HG03159 (cell line): ENCODE measurements at regions not wholly inside any gene's neighbourhood (a gene's known extent, or its start where the extent isn't known, plus 50 kb on each side); places are given as distances from the start of the nearest gene placed in this dataset.
"Not testable (repeated sequence)": the region's sequence is repeated elsewhere in the genome, so short reads cannot be mapped to it uniquely, and the experiment has no call there.

Source experiments
- ATAC-seq: cut with Tn5 transposase; IDR thresholded peaks from one replicate; pipeline ENCODE4 v1.9.1; 2021; ENCODE audit warnings: mild to moderate bottlenecking, moderate library complexity; ENCODE audit not compliant: unreplicated experiment

DNA sequence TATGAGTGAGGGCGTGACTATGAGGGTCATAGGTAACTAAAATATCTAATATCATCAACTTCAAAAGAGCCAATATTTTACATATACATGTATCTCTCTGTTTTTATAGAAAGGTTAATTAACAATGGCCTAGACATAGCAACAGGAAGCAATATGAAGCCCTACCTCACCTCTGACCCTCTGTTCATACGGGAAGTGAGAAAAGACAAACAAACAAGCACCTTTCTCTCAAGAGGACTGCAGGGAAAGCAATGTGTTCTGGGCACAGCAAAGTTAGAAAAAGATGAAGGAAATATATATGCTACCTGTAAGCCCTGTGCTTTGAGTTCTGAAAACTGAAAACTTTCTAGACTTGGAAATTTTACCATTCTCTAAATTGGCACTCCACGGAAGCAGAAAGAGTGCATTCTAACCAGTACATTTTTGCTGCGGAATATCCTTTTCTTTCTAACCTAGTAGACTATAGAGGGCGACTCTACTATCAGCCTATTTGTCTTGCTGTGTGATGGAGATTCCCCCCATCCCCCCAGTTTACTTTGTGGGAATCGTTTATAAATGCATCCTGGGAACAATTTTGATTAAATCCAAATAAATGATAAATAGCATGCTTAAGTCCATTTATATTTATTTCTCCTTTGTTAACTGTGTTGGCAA is 830.4 kb upstream of the FAT3 start:
- no peak for ATAC-seq

DNA sequence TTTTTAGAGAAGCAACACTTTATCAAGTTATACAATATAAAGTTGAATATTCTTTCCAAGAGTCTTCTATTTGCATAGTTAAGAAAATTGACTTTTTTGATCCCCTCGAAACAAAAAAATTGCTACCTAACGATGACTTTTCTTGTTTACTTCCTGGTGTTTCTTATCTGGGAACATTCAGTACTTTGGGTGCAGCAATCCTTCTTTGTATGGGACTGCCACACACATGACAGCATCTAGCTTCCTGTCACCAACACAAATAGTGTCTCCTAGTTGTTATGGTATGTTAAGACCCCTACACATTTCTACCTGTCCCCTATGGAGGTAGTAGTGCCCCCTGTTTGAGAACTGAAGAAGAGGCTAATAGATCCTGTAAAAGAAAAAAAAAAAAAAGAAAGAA is 841.7 kb upstream of the FAT3 start:
- ATAC-seq, result no peak

DNA sequence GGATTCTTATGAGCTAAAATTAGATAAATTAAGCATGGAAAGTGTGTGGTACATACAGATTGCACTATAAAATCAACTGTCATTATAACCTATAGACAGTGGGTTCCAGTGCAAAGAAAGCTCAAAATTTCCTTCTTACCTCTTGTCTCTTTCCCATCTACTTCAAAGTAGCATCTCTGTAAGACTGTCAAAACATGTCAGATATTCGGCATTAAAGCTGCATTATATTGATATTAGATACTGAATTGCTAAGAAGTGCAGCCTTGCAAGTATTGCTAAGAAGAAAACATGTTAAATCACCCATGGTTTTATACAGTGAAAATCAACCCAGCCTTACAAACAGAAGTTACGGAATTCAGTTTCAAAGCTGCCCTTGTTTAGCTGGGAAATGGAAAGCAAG is 849.8 kb upstream of the FAT3 start:
- no peak for ATAC-seq

DNA sequence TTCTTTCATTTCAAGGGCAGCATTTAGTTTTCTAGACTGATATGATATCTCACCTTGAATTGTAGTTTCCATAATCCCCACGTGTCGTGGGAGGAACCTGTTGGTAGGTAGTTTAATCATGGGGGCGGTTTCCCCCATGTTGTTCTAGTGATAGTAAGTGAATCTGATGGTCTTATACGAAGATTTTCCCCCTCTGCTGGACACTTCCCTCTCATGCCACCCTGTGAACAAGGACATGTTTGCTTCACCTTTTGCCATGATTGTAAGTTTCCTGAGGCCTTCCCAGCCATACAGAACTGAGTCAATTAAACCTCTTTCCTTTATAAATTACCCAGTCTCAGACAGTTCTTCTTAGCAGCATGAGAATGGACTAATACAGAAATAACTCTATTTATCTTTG is 851.1 kb upstream of the FAT3 start:
- no peak for ATAC-seq

DNA sequence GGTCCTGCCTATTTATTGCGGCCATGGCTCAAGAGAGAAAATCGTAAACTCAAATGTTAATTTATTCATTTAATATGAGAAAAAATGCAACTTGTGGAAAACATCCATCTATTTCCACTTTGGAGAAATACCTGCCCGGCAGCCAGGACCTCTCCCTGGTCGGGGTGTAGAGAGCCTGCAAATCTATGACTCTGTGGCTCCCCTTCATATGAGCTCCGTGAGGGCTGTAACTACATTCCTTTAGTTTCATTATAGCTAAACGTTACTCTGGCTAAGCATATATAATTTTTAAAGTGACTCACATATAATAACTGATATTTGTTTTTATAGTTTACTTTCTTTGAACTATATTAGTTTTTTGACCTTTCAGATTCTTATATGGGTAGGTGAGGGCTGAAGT is 857.8 kb upstream of the FAT3 start:
- ATAC-seq, result no peak

DNA sequence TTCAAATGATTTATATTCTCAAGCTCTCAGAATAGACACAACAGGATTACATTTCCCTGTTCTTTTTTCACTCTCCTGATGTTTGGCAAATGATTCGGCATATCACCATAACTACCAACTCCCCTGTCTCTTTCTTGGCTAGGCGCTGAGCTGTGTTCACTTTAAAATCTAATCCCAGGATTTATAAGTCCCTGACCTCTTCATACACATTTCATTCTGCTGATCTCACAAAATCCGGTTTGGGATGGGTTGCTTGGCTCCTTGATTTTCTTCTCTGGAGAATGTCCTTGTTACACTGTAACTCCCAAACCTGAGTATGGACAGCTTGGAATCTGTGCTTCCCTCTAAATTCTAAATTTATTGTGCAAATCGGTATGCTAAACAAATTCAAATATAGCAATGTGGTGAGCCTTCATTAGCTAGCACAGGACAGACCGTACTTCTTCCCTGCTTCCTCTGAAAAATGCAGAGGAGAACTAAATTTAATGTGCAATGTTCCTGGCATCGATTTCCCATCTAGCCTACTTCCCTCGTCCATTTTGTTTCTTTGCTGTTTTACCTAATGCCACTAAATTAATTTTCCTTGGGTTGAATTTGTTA is 858.5 kb upstream of the FAT3 start:
- ATAC-seq, result no peak

DNA sequence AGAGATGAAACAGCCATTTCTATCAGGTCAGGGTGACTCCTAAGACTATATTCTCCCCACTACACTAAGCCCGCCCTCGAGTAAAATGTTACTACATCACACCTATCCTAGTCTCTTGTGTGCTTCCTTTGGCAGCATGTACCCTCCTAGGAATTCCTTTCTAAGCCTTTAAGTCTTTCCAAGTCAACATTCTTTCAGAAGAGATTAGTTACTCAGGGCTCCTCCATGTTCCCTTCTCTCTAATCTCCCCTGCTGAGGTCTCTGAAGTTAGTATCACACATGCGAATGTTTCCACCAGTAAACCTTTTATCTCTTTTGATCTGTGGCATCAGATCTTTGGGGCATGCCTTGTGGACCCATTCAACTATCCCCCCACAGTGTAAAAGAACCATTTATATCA is 873.7 kb upstream of the FAT3 start:
- ATAC-seq, result no peak

DNA sequence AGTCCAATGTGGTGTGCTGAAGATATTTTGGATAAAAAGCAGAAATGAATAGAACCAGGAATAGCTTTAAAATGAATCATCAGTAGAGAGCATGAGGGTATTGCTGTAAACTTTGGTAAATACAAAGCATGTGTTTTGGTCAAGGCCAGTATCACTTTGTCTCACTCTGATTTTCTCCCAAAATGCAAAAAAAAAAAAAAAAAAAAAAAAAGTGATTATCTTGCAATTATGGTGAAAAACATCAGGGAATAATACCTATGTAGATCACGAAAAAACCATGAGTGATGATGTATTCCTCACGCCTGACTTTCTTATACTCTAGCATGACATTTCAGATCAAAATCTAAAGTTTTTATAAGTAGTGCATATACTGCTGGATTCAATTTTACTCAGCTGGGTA is 897.9 kb upstream of the FAT3 start:
- ATAC-seq, result no peak

DNA sequence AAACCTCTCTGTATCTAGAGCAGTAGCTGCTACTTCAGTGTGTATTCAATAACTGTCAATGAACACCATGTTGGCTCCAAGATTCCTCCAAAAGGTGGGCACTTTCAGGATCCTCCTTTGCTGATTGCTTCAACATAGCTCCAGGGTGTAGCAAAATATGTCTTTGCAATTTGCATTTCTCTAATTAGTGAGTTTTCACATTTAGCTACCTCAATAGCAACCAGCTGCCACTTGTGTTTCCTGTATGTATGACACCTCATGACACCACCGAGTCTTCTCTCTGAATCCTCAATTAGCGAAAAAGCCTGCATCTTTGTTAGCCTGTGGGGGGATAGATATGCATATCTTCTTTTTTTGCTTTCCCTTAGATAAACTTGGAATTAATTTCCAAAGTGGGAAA is 898.3 kb upstream of the FAT3 start:
- no peak for ATAC-seq

DNA sequence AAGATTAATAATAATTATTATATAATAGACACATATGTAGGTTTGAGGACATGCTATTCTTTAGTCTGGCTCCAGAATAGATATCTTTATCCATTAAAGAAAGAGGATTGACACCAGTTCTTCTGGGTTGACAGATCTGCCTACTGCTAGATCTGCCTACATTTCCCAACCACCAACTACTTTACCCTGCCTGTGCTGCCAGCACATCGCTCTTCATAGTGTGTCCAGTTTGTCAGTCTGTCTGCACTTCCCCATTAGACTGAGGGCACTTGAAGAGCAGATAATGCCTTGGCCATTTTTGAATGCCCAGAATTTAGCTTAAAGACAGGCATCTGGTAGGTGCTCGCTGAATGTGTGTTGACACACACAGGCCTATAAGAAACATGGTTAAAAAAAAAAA is 910.1 kb upstream of the FAT3 start:
- no peak for ATAC-seq

DNA sequence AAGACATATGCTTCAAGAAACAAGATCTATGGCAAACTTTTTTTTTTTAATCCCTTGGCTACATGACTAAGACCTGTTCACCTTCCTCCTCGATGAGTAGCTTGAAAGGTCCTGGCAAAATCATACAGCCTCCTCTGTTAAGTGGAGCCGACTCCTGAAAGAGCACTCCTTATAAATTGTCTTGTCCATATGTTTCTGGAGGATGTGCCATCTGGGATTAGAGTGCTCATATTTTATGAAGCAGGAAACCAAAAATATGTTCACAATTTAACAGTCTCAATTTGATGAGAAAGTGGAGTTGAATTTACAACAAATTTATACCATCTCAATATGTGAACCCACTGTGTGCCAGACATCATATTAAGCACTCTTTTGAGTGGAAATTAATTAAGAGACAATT is 912.1 kb upstream of the FAT3 start:
- no peak for ATAC-seq

DNA sequence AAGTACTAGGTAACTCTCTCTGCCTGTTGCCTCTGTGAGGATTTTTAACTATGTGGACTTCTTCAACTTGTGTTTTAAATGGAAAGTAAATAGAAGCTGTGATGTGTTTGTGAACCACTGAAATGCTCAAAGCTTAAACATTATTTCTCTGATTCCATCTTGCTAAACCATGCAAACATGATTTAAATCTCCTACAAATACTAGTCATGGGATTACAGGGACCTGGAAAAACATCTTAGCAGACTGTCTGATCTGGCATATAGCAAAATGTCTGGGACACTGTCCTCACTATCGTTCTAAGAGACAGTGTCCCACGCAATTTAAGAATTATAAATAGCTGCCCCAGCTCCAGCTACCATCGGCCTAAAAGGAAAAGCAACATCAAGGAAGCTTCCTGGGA is 914.5 kb upstream of the FAT3 start:
- no peak for ATAC-seq

DNA sequence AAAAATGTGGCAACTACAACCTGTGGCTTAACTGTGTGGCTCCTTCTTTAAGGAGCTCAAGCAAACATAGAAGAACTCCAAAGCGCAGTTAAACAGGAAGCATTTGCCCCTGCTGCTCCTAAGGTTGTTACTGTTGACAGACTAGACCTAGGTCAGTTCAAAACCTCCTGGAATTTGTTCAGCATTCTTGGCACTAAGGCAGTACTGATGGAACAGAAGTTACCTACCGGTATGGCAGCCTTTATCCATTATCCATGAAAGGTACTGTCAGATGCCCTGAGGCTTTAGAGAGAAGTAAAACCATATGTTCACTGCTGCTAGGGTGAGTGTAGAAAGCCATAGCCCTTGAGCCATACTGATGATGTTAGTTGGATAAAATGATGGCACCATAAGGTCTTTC is 916.5 kb upstream of the FAT3 start:
- ATAC-seq, result no peak

DNA sequence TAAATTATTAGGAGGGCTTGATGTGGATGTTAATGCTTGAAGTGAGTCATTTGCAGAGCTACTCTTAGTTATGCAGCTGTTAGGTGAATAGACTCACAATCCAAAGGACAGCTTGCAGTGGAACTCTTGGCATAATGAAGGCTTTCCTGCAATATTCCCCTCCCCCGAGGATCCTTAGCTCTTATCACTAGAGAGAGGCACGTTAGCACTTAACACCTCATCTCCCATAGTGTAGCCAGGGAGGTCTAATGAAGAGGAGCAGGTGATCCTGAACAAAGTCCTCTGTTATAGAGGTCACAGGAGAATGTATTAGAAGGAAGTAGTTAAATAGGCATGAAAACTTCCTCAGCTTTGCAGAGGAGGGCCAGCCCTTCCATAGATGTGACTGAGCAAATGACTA is 919.2 kb upstream of the FAT3 start:
- ATAC-seq, result no peak

DNA sequence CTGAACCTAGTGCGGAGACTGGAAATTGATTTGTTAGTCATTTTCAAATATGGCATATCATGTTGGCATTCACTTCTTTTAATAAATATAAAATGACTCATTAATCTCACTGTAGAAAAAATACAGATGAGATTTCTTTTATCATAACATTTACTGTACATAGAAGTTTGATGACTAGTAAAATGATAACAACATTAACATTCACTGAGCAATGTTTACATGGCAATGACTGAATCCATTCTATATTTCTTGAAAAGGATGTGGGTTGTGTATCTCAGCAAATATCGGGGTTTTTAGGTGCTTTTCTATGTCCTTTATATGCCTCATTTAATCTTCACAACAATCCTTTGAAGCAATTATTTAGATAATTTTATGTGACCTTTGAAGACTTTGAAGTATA is 920.9 kb upstream of the FAT3 start:
- no peak for ATAC-seq

DNA sequence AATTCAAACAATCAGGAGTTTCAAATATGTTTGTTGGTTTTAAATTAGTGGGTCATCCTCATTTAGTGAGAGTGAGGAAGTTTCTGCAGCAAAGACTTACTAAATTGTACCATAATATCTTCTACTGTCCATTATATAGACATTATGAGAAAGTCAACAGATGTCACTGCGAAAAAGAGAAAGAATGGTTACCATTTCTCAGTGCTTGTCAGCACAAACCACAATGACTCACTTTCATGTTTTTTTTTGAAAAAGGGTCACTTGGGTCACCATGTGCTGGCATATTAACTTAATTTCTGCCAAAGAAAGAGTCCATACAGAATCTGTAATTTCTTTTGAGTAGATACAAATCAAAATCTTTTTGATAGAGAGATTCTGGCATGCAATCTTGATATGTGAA is 924.6 kb upstream of the FAT3 start:
- peak; percentile 63 for ATAC-seq

DNA sequence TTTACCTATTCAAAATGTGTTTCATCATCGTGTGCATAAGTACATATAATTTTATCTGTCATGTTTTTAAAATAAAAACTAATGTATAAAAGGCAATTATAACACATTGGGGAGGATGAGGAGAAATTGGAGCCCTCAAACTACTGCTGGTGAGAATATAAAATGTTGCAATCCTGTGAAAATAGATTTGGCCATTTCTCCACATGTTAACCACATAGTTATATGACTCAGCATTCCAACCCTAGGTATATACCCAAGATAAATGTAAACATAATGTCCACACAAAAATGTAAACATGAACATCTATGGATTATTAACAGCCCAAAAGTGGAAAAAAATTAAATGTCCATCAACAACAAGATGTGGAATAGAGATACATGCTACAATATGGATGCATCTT is 928.0 kb upstream of the FAT3 start:
- no peak for ATAC-seq

DNA sequence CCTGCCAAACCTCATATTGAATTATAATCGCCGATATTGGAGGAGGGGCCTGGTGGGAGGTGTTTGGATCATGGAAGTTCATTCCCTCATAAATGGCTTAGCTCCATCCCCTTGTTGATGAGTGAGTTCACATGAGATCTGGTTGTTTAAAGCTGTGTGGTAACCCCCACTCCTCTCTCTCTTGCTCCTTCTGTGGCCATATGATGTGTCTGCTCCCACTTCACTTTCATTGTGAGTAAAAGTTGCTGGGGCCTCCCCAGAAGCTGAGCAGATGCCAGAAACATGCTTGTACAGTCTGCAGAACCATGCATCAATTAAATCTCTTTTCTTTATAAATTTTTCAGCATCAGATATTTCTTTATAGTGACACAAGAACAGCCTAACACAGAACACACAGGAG is 929.0 kb upstream of the FAT3 start:
- ATAC-seq, result peak; percentile 56

DNA sequence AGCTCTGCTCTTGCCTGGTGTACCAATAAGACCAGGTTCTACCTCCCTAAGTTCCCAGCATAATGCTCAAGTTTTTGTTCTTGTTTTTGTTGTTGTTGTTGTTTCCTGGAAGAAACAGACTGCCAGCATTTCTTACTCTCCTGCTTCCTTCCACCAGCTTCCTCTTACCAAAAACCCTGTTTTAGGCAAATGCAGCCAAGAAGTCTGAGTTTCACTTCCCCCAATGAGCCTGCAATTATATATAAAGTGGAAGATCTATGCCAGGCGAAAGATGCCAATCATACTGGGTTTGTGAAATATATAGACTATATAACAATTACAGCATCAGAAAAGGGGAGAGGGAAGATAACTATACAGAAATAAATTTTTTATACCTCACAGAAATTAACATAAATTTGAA is 931.5 kb upstream of the FAT3 start:
- ATAC-seq, result no peak

DNA sequence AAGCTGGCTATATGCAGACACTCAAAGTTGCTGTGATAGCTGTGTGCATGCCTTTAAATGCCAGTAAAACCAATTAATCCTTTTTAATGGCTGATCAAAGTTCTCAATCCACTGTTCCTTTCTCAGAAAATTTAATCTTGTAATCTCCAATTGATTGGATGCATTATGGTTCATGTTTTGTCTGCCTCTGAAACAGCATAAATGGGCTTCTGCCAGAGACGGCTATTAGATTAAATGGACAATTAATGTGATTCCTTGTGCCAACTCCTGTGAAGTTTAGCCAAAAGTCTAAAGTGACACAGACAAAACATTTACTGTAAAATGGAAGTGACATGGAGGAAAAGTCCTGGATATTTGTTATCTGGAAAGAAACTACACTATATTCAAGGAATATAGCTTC is 952.5 kb upstream of the FAT3 start:
- no peak for ATAC-seq

DNA sequence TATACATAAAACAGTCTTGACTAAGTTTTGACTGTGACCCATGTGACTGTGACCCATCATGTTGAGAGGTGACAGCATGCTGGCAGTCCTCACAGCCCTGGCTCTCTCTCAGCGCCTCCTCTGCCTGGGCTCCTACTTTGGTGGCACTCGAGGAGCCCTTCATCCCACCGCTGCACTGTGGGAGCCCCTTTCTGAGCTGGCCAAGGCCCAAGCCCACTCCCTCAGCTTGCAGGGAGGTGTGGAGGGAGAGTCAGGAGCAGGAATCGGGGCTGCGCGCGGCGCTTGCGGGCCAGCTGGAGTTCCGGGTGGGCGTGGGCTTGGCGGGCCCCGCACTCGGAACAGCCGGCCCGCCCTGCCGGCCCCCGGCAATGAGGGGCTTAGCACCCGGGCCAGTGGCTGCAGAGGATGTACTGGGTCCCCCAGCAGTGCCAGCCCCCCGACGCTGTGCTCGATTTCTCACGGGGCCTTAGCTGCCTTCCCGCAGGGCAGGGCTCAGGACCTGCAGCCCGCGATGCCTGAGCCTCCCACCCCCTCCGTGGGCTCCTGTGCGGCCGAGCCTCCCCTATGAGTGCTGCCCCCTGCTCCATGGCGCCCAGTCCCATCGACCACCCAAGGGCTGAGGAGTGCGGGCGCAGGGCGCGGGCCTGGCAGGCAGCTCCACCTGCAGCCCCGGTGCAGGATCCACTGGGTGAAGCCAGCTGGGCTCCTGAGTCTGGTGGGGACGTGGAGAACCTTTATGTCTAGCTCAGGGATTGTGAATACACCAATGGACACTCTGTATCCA is 955.9 kb upstream of the FAT3 start:
- ATAC-seq, result not testable (repeated sequence)

DNA sequence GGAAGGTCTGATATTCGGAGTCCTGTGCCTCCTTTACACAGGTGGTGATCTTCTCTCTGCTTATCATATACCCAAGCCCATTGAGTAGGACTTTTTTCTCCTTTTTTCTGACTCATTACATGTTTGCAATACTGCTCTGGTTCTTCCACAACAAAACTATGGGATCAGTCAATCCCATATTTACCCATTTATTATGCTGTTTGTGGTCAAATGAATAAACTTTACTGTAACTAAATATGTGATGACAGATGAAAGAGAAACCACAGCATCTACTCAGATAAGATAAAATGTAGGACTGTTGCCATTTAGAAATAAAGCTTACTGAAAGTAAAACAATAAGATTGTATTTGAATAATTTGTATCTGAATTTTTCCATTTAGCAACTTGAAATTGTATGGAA is 958.7 kb upstream of the FAT3 start:
- no peak for ATAC-seq
